ENCODE measurements at regions not wholly inside any gene's neighbourhood (a gene's known extent, or its start where the extent isn't known, plus 50 kb on each side); places are given as distances from the start of the nearest gene placed in this dataset.

DNA sequence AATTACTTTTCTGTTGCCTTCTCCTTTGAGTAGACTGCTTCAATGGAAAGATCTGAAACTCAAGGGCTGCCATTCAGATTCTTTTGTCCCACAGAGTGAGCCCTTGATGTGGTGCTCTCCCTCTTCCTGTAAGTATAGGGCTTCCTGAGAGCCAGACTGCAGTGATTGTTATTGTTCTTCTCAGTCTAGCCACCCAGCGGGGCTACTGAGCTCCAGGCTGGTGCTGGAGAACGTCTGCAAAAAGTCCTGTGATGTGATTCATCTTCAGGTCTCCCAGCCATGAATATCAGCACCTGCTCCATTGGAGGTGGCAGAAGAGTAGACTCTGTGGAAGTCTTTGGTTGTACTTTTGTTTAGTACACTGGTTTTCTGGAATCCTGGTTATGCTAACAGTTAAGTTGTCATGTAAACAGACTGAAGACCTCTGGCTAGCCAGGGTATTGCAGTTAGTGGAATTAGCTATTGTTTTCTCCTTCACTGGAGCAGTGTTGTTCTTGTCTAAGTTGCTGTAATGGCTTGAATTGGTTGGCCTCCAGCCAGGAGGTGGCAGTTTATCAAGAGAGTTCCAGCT lies 240.9 kb downstream of the COL12A1 start:
- TF ChIP-seq CEBPB (IDR thresholded peaks at IDR 0.05) (no peak), NFIC (IDR thresholded peaks at IDR 0.05) (0 out of 2 replicates have a peak, but pooled peaks have one; percentile 29)

DNA sequence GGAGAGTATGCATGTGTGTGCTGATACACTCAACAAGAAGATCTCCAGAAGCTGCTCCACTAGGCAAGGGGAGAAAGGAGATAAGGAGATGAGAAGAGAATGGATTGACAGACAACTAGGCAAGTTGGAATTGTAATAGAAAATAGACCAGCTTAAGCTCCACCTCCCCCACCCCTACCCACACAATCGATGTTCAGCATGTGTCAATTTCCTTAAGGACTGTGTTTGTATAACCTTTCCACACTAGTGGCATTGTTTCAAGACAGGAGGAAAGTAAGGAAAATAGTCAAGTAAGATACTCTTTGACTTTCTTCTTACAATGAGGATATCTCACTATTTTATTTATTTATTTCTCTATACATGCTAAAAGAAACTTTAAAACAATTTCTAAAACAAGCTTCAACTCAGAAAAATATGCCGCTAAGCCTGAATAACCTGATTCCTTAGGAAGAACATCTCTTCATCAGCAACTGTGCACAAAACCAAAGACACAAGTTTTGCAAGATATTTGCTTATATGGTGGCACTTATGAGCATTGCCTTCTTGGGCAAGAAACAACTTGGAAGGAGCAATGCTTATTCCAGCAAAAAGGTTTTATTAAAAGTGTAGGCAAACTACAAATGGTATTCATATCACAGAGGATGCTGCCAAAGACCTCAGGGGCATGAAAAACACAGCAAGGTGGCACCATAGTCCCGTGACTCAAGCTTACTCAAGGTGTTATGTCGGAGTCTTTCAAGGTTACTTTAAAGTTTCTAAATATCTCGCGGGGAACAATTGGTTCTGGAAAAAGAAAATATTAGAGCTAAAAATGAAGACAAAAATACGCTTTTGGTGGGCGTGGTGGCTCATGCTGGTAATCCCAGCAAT lies 249.1 kb downstream of the COL12A1 start:
- TF ChIP-seq TCF12 (IDR thresholded peaks at IDR 0.05; ENCODE audit: low read depth) (no peak), TAF1 (IDR thresholded peaks at IDR 0.05; ENCODE audit: low read depth) (no peak), CREB1 (IDR thresholded peaks at IDR 0.05; ENCODE audit: low read depth) (no peak), EGR1 (IDR thresholded peaks at IDR 0.05) (no peak), CEBPB (IDR thresholded peaks at IDR 0.05) (no peak), ZBTB7A (IDR thresholded peaks at IDR 0.05; ENCODE audit: low read depth) (no peak), TEAD4 (IDR thresholded peaks at IDR 0.05) (no peak), NFIC (IDR thresholded peaks at IDR 0.05) (no peak), FOXM1 (IDR thresholded peaks at IDR 0.05; ENCODE audit: borderline replicate concordance, low read depth) (no peak), RAD21 (IDR thresholded peaks at IDR 0.05; ENCODE audit: low read depth) (no peak), YY1 (IDR thresholded peaks at IDR 0.05; ENCODE audit: low read depth) (no peak), MAX (IDR thresholded peaks at IDR 0.05) (no peak)
- TF ChIP-seq, protein P1, sequence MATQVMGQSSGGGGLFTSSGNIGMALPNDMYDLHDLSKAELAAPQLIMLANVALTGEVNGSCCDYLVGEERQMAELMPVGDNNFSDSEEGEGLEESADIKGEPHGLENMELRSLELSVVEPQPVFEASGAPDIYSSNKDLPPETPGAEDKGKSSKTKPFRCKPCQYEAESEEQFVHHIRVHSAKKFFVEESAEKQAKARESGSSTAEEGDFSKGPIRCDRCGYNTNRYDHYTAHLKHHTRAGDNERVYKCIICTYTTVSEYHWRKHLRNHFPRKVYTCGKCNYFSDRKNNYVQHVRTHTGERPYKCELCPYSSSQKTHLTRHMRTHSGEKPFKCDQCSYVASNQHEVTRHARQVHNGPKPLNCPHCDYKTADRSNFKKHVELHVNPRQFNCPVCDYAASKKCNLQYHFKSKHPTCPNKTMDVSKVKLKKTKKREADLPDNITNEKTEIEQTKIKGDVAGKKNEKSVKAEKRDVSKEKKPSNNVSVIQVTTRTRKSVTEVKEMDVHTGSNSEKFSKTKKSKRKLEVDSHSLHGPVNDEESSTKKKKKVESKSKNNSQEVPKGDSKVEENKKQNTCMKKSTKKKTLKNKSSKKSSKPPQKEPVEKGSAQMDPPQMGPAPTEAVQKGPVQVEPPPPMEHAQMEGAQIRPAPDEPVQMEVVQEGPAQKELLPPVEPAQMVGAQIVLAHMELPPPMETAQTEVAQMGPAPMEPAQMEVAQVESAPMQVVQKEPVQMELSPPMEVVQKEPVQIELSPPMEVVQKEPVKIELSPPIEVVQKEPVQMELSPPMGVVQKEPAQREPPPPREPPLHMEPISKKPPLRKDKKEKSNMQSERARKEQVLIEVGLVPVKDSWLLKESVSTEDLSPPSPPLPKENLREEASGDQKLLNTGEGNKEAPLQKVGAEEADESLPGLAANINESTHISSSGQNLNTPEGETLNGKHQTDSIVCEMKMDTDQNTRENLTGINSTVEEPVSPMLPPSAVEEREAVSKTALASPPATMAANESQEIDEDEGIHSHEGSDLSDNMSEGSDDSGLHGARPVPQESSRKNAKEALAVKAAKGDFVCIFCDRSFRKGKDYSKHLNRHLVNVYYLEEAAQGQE (IDR thresholded peaks at IDR 0.05; ENCODE audit: low read depth): no peak
- TF ChIP-seq, protein P2, sequence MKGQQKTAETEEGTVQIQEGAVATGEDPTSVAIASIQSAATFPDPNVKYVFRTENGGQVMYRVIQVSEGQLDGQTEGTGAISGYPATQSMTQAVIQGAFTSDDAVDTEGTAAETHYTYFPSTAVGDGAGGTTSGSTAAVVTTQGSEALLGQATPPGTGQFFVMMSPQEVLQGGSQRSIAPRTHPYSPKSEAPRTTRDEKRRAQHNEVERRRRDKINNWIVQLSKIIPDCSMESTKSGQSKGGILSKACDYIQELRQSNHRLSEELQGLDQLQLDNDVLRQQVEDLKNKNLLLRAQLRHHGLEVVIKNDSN (IDR thresholded peaks at IDR 0.05): no peak

GRCh38 chr6:74953708-74954107 lies 252.1 kb downstream of the COL12A1 start:
- TF ChIP-seq, protein P2 (IDR thresholded peaks at IDR 0.05): no peak
- TF ChIP-seq FOXM1 (IDR thresholded peaks at IDR 0.05; ENCODE audit: borderline replicate concordance, low read depth) (no peak), TEAD4 (IDR thresholded peaks at IDR 0.05) (no peak), MAX (IDR thresholded peaks at IDR 0.05) (no peak), NFIC (IDR thresholded peaks at IDR 0.05) (no peak)

- TF ChIP-seq NFIC (IDR thresholded peaks at IDR 0.05) (no peak), ZBTB7A (IDR thresholded peaks at IDR 0.05; ENCODE audit: low read depth) (no peak), RAD21 (IDR thresholded peaks at IDR 0.05; ENCODE audit: low read depth) (no peak), EGR1 (IDR thresholded peaks at IDR 0.05) (no peak)
These were observed 258.9 kb downstream of the COL12A1 start for GRCh38 chr6:74946961-74947360.

- no peak for TF ChIP-seq YY1 (IDR thresholded peaks at IDR 0.05; ENCODE audit: low read depth)
- TF ChIP-seq FOXM1 (IDR thresholded peaks at IDR 0.05; ENCODE audit: borderline replicate concordance, low read depth): no peak
- TF ChIP-seq TAF1 (IDR thresholded peaks at IDR 0.05; ENCODE audit: low read depth): no peak
- TF ChIP-seq CEBPB (IDR thresholded peaks at IDR 0.05): no peak
- TF ChIP-seq NFIC (IDR thresholded peaks at IDR 0.05): no peak
- TF ChIP-seq EP300 (IDR thresholded peaks at IDR 0.05; ENCODE audit: borderline replicate concordance): no peak
- TF ChIP-seq, protein P2 (IDR thresholded peaks at IDR 0.05): no peak
- no peak for TF ChIP-seq TEAD4 (IDR thresholded peaks at IDR 0.05)
- no peak for TF ChIP-seq TCF12 (IDR thresholded peaks at IDR 0.05; ENCODE audit: low read depth)
- no peak for TF ChIP-seq ZBTB7A (IDR thresholded peaks at IDR 0.05; ENCODE audit: low read depth)
- TF ChIP-seq RAD21 (IDR thresholded peaks at IDR 0.05; ENCODE audit: low read depth): no peak
- TF ChIP-seq, protein P1 (IDR thresholded peaks at IDR 0.05; ENCODE audit: low read depth): no peak
- TF ChIP-seq EGR1 (IDR thresholded peaks at IDR 0.05): no peak
- no peak for TF ChIP-seq MAX (IDR thresholded peaks at IDR 0.05)
- no peak for TF ChIP-seq CREB1 (IDR thresholded peaks at IDR 0.05; ENCODE audit: low read depth)
These were observed 263.7 kb downstream of the COL12A1 start for GRCh38 chr6:74942130-74942529.

Measured in Ishikawa (cell line).